ENCODE measurements at regions not wholly inside any gene's neighbourhood (a gene's known extent, or its start where the extent isn't known, plus 50 kb on each side); places are given as distances from the start of the nearest gene placed in this dataset.

DNA sequence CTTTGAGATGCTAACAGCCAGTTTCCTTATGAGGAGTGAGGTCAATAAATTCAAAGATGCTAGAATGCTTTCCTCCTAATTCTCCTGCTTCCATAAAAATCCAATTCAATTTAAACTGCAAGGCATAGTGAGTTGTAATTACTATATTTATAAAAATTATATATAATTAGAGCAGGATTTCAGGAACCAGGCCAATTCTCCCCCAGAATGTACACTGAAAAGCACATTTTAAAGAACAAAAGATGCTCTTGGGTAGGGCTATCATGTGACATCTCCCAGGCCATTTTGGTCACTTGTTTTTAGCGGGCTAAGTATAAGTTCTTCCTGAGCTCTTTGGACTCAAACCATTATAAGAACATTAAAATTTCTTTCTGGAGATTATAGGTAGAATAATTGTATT, 195.7 kb upstream of the KCNG1 start:
- TF ChIP-seq, protein P1, sequence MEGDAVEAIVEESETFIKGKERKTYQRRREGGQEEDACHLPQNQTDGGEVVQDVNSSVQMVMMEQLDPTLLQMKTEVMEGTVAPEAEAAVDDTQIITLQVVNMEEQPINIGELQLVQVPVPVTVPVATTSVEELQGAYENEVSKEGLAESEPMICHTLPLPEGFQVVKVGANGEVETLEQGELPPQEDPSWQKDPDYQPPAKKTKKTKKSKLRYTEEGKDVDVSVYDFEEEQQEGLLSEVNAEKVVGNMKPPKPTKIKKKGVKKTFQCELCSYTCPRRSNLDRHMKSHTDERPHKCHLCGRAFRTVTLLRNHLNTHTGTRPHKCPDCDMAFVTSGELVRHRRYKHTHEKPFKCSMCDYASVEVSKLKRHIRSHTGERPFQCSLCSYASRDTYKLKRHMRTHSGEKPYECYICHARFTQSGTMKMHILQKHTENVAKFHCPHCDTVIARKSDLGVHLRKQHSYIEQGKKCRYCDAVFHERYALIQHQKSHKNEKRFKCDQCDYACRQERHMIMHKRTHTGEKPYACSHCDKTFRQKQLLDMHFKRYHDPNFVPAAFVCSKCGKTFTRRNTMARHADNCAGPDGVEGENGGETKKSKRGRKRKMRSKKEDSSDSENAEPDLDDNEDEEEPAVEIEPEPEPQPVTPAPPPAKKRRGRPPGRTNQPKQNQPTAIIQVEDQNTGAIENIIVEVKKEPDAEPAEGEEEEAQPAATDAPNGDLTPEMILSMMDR (IDR thresholded peaks at IDR 0.05), result no peak
- TF ChIP-seq POLR2A (IDR thresholded peaks at IDR 0.05), result no peak
